Liver (tissue), 3 donors: ENCODE measurements at regions not wholly inside any gene's neighbourhood (a gene's known extent, or its start where the extent isn't known, plus 50 kb on each side); places are given as distances from the start of the nearest gene placed in this dataset.

Experiments
- EGR1 ChIP-seq, 2 donors: IDR thresholded peaks; 2 replicates each; pipeline ENCODE4 v1.6.1; 2016 to 2018; ENCODE audit warnings: antibody characterized with exemption in 2 of 2, low read depth in 2 of 2
- SP1 ChIP-seq: IDR thresholded peaks from 2 replicates; pipeline ENCODE4 v1.6.1; 2018; ENCODE audit warnings: antibody characterized with exemption, mild to moderate bottlenecking
- YY1 ChIP-seq: IDR thresholded peaks from 2 replicates; pipeline ENCODE4 v1.6.1; 2016; ENCODE audit warnings: antibody characterized with exemption, mild to moderate bottlenecking
- TF ChIP-seq, protein P1 (sequence below): fragments of 150-350 bp; IDR thresholded peaks from 2 replicates; pipeline ENCODE4 v1.5.1; 2017; ENCODE audit warnings: improper control_type of control experiment, low read depth, low read length; ENCODE audit not compliant: missing input control
- TF ChIP-seq, protein P2 (sequence below): IDR thresholded peaks from 2 replicates; pipeline ENCODE4 v1.6.1; 2016; ENCODE audit warnings: antibody characterized with exemption, mild to moderate bottlenecking
- donor health status: healthy.
- donor health status: healthy.

DNA sequence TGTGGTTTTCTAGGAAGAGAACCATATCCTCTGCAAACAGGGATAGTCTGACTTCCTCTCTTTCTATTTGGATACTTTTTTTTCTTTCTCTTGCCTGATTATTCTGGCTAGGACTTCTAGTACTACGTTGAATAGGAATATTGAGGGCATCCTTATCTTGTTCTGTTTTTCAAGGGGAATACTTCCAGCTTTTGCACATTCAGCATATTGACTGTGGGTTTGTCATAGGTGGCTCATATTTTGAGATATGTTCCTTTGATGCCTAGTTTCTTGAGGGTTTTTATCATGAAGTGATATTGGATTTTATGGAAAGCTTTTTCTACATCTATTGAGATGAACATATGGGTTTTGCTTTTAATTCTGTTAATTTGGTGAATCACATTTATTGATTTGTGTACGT, 269.8 kb downstream of the MAP2K6 start:
- TF ChIP-seq, protein P1, sequence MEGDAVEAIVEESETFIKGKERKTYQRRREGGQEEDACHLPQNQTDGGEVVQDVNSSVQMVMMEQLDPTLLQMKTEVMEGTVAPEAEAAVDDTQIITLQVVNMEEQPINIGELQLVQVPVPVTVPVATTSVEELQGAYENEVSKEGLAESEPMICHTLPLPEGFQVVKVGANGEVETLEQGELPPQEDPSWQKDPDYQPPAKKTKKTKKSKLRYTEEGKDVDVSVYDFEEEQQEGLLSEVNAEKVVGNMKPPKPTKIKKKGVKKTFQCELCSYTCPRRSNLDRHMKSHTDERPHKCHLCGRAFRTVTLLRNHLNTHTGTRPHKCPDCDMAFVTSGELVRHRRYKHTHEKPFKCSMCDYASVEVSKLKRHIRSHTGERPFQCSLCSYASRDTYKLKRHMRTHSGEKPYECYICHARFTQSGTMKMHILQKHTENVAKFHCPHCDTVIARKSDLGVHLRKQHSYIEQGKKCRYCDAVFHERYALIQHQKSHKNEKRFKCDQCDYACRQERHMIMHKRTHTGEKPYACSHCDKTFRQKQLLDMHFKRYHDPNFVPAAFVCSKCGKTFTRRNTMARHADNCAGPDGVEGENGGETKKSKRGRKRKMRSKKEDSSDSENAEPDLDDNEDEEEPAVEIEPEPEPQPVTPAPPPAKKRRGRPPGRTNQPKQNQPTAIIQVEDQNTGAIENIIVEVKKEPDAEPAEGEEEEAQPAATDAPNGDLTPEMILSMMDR, result no peak
- TF ChIP-seq SP1 (no peak), EGR1 (IDR thresholded peaks at IDR 0.05; ENCODE audit: low read depth in 2 of 2) (no peak), YY1 (no peak)
- TF ChIP-seq, protein P2, sequence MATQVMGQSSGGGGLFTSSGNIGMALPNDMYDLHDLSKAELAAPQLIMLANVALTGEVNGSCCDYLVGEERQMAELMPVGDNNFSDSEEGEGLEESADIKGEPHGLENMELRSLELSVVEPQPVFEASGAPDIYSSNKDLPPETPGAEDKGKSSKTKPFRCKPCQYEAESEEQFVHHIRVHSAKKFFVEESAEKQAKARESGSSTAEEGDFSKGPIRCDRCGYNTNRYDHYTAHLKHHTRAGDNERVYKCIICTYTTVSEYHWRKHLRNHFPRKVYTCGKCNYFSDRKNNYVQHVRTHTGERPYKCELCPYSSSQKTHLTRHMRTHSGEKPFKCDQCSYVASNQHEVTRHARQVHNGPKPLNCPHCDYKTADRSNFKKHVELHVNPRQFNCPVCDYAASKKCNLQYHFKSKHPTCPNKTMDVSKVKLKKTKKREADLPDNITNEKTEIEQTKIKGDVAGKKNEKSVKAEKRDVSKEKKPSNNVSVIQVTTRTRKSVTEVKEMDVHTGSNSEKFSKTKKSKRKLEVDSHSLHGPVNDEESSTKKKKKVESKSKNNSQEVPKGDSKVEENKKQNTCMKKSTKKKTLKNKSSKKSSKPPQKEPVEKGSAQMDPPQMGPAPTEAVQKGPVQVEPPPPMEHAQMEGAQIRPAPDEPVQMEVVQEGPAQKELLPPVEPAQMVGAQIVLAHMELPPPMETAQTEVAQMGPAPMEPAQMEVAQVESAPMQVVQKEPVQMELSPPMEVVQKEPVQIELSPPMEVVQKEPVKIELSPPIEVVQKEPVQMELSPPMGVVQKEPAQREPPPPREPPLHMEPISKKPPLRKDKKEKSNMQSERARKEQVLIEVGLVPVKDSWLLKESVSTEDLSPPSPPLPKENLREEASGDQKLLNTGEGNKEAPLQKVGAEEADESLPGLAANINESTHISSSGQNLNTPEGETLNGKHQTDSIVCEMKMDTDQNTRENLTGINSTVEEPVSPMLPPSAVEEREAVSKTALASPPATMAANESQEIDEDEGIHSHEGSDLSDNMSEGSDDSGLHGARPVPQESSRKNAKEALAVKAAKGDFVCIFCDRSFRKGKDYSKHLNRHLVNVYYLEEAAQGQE, result no peak
